ENCODE measurements at regions not wholly inside any gene's neighbourhood (a gene's known extent, or its start where the extent isn't known, plus 50 kb on each side); places are given as distances from the start of the nearest gene placed in this dataset.
A peak's percentile ranks its signal among the peaks of the same experiment; 100 is the strongest.
"Not testable (repeated sequence)": the region's sequence is repeated elsewhere in the genome, so short reads cannot be mapped to it uniquely, and the experiment has no call there.

- DNase-seq (ENCODE audit: low read depth, low spot score): no peak
- in situ Hi-C loops (cut with HindIII; ENCODE audit: low pct_unique_long_range_greater_than_20kb, low sequenced_read_pairs): no loop called here
Observed at GRCh38 chr1:56146449-56146848, 432.9 kb downstream of the PLPP3 start.

- in situ Hi-C loops (cut with HindIII; ENCODE audit: low pct_unique_long_range_greater_than_20kb, low sequenced_read_pairs): no loop called here
- DNase-seq (ENCODE audit: low read depth, low spot score): no peak
Observed at GRCh38 chr1:56145581-56145980, 433.8 kb downstream of the PLPP3 start.

GRCh38 chr1:56142301-56142700 lies 437.1 kb downstream of the PLPP3 start:
- no peak for DNase-seq (ENCODE audit: low read depth, low spot score)
- in situ Hi-C loops (cut with HindIII; ENCODE audit: low pct_unique_long_range_greater_than_20kb, low sequenced_read_pairs): no loop called here

GRCh38 chr1:56139836-56140235 lies 439.5 kb downstream of the PLPP3 start:
- DNase-seq (ENCODE audit: low read depth, low spot score): no peak
- in situ Hi-C loops (cut with HindIII; ENCODE audit: low pct_unique_long_range_greater_than_20kb, low sequenced_read_pairs): no loop called here

- in situ Hi-C loops (cut with HindIII; ENCODE audit: low pct_unique_long_range_greater_than_20kb, low sequenced_read_pairs): no loop called here
- no peak for DNase-seq (ENCODE audit: low read depth, low spot score)
Observed at GRCh38 chr1:56137521-56138505, 441.6 kb downstream of the PLPP3 start.

- DNase-seq (ENCODE audit: low read depth, low spot score): no peak
- in situ Hi-C loops (cut with HindIII; ENCODE audit: low pct_unique_long_range_greater_than_20kb, low sequenced_read_pairs): no loop called here
Observed at GRCh38 chr1:56137090-56137489, 442.3 kb downstream of the PLPP3 start.

GRCh38 chr1:56135864-56136147 lies 443.6 kb downstream of the PLPP3 start:
- in situ Hi-C loops (cut with HindIII; ENCODE audit: low pct_unique_long_range_greater_than_20kb, low sequenced_read_pairs): no loop called here
- no peak for DNase-seq (ENCODE audit: low read depth, low spot score)

- DNase-seq (ENCODE audit: low read depth, low spot score): no peak
- in situ Hi-C loops (cut with HindIII; ENCODE audit: low pct_unique_long_range_greater_than_20kb, low sequenced_read_pairs): no loop called here
Observed at GRCh38 chr1:56135069-56135863, 444.1 kb downstream of the PLPP3 start.

- in situ Hi-C loops (cut with HindIII; ENCODE audit: low pct_unique_long_range_greater_than_20kb, low sequenced_read_pairs): no loop called here
- no peak for DNase-seq (ENCODE audit: low read depth, low spot score)
Observed at GRCh38 chr1:56133522-56134472, 445.6 kb downstream of the PLPP3 start.

GRCh38 chr1:56132520-56132919 lies 446.8 kb downstream of the PLPP3 start:
- in situ Hi-C loops (cut with HindIII; ENCODE audit: low pct_unique_long_range_greater_than_20kb, low sequenced_read_pairs): no loop called here
- peak; percentile 70 for DNase-seq (ENCODE audit: low read depth, low spot score)

- in situ Hi-C loops (cut with HindIII; ENCODE audit: low pct_unique_long_range_greater_than_20kb, low sequenced_read_pairs): no loop called here
Observed at GRCh38 chr1:56129837-56130236, 449.5 kb downstream of the PLPP3 start.

GRCh38 chr1:56125316-56125715 lies 454.0 kb downstream of the PLPP3 start:
- in situ Hi-C loops (cut with HindIII; ENCODE audit: low pct_unique_long_range_greater_than_20kb, low sequenced_read_pairs): no loop called here
- DNase-seq (ENCODE audit: low read depth, low spot score): no peak

More at GRCh38 chr1:56129837-56130236, 449.5 kb downstream of the PLPP3 start:
- no peak for DNase-seq (ENCODE audit: low read depth, low spot score)

GRCh38 chr1:56123826-56124225 lies 455.5 kb downstream of the PLPP3 start:
- DNase-seq (ENCODE audit: low read depth, low spot score): no peak
- in situ Hi-C loops (cut with HindIII; ENCODE audit: low pct_unique_long_range_greater_than_20kb, low sequenced_read_pairs): no loop called here

GRCh38 chr1:56123421-56123820 lies 455.9 kb downstream of the PLPP3 start:
- in situ Hi-C loops (cut with HindIII; ENCODE audit: low pct_unique_long_range_greater_than_20kb, low sequenced_read_pairs): no loop called here
- no peak for DNase-seq (ENCODE audit: low read depth, low spot score)

GRCh38 chr1:56120021-56120420 lies 459.3 kb downstream of the PLPP3 start:
- DNase-seq (ENCODE audit: low read depth, low spot score): no peak
- in situ Hi-C loops (cut with HindIII; ENCODE audit: low pct_unique_long_range_greater_than_20kb, low sequenced_read_pairs): no loop called here

GRCh38 chr1:56118676-56119075 lies 460.7 kb downstream of the PLPP3 start:
- in situ Hi-C loops (cut with HindIII; ENCODE audit: low pct_unique_long_range_greater_than_20kb, low sequenced_read_pairs); DNase-seq (ENCODE audit: low read depth, low spot score): not testable (repeated sequence)

- no peak for DNase-seq (ENCODE audit: low read depth, low spot score)
- in situ Hi-C loops (cut with HindIII; ENCODE audit: low pct_unique_long_range_greater_than_20kb, low sequenced_read_pairs): no loop called here
Observed at GRCh38 chr1:56115701-56116100, 463.7 kb downstream of the PLPP3 start.

GRCh38 chr1:56113679-56114078 lies 465.7 kb downstream of the PLPP3 start:
- no peak for DNase-seq (ENCODE audit: low read depth, low spot score)
- in situ Hi-C loops (cut with HindIII; ENCODE audit: low pct_unique_long_range_greater_than_20kb, low sequenced_read_pairs): no loop called here

Data from SK-MEL-5 (cell line).